CD4-positive, alpha-beta T cell treated with Interferon gamma for 1 hour (primary cell): ENCODE measurements at regions not wholly inside any gene's neighbourhood (a gene's known extent, or its start where the extent isn't known, plus 50 kb on each side); places are given as distances from the start of the nearest gene placed in this dataset.

Experiments
- DNase-seq: peaks from one replicate; pipeline ENCODE4 v3.0.0-alpha.2; 2020

- DNase-seq = no peak
These were observed 88.8 kb upstream of the PLEKHG7 start for GRCh38 chr12:92614001-92614400.

GRCh38 chr12:92612611-92613010, 90.2 kb upstream of the PLEKHG7 start:
- no peak for DNase-seq

- DNase-seq = no peak
These were observed 94.4 kb upstream of the PLEKHG7 start for GRCh38 chr12:92608151-92609091.

- DNase-seq = no peak
These were observed 95.8 kb upstream of the PLEKHG7 start for GRCh38 chr12:92606956-92607355.

- no peak for DNase-seq
These were observed 97.1 kb upstream of the PLEKHG7 start for GRCh38 chr12:92605621-92606170.

DNA sequence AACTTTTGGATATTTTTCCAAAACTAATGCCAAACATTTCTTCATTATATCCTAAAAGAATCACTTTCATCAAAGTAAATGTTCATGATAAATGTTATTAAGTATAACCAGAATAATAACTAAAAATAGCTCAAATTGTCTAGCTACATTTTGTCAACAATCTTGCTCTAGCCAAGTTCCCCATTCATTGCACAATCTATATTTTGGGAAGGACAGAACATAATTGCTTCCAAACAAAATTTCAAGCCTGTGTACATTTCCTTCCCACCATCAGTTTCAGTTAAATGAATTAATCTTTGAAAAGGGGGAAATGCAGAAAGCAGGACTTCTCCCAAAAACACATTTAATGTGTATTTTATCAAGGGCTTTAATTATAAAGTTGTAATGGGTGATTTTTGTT, 98.0 kb upstream of the PLEKHG7 start:
- no peak for DNase-seq

GRCh38 chr12:92603741-92604432, 98.9 kb upstream of the PLEKHG7 start:
- DNase-seq = no peak

- DNase-seq = no peak
These were observed 99.7 kb upstream of the PLEKHG7 start for GRCh38 chr12:92602930-92603623.

DNA sequence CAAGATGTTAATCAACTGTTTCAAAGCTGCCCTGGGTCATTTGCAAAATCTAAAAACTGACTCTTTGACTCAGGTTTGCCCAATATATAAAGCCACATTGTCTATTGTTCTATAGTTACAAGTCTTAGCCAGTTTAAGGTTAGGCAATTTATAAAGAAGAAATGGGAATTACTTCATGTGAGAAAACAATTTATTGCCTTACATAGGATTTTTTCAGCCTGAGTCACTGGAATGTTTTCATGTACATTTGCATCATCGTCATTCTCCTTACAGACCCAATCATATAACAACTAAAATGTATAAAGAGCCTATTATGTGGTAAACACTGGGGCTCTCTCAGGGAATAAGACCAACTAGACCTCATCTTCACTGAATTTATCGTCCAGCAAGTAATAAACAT, 100.3 kb upstream of the PLEKHG7 start:
- DNase-seq = no peak

DNA sequence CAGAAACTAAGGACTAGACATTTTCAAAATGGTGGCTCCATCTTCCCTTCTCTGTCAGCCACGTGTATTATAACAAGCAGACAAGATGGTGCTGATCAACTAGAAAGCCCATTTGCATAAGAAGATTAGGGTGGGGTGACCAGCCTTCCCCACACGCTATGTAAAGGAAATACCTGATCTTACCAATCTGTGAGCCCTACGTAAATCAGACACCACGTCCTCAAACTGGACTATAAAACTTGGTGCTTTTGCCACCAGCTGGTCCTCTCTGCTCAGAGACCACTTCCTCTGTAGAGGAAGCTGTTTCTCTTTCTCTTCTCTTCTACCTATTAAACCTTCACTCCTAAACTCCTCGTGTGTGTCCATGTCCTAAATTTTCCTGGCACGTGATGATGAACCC, 101.1 kb upstream of the PLEKHG7 start:
- DNase-seq = no peak

- DNase-seq = no peak
These were observed 101.6 kb upstream of the PLEKHG7 start for GRCh38 chr12:92601176-92601575.

GRCh38 chr12:92600052-92600451, 102.7 kb upstream of the PLEKHG7 start:
- DNase-seq = no peak

GRCh38 chr12:92597997-92598396, 104.8 kb upstream of the PLEKHG7 start:
- no peak for DNase-seq

DNA sequence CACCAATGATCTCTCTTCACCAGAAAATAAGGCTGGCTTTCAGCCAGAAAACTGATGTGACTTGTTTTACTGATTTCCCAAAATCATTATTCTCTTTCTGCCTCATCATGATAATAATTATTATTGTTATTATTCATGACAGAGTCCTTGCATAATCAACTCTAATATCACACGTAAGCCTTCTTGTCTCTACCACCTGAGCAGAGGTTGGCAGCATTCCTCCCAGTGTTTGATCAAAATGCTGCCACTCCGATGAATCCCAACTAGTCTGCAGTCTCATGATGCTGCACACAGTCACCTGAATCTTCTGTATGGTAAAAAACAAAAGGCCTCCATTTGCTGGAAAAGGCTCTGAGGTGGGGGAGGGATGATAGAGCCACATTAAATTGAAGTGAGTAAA, 105.7 kb upstream of the PLEKHG7 start:
- no peak for DNase-seq

GRCh38 chr12:92596383-92596782, 106.4 kb upstream of the PLEKHG7 start:
- DNase-seq = no peak

DNA sequence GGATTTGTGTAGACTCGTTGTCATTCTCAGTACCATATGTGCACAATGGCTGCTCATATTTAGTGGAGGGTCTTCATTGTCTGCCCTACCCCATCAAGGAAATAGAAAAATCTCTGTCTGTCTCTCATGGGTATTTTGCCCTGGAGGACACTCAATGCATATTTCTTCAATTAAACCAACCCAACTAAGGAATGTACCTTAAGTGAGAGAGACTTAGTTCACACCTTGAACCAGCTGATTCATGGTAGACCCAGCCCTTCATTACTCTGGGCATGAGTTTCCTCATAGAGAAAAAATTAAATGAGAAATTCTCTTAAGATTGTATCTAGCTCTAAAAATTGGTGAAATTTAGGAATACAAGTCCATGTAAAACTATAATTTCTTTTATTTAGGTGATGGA, 107.1 kb upstream of the PLEKHG7 start:
- DNase-seq = no peak

DNA sequence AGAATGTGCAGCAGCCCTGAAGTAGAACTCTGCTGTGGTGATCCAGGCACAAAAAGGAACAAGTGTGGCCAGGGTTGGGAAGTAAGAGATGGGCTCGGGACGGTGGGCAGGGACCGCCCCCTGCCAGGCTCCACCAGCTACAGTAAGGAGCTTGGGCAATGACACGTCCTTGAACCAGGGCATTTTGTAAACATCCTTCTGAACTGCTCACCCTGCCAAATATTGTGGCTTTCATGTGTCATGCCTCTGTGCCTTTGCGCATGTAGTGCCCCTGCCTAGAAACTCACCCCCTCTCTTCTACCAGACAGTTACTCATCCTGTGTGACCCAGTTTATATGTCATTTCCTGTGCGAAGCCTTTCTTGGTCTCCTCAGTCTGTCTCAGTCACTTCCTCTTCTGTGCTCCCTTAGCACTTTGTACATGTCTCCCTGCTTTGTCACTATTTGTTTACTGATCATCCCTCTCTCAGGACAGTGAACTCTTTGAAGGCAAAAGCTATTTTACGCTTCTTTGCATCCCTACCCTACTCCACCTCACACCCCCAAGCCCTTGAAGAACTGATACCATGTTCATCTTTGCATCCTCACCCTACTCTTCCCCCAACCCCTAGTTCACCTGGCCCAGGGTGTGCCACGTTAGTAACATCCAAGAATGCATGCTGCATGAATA, 108.9 kb upstream of the PLEKHG7 start:
- DNase-seq = peak; percentile 94

GRCh38 chr12:92585115-92585727, 117.6 kb upstream of the PLEKHG7 start:
- no peak for DNase-seq

DNA sequence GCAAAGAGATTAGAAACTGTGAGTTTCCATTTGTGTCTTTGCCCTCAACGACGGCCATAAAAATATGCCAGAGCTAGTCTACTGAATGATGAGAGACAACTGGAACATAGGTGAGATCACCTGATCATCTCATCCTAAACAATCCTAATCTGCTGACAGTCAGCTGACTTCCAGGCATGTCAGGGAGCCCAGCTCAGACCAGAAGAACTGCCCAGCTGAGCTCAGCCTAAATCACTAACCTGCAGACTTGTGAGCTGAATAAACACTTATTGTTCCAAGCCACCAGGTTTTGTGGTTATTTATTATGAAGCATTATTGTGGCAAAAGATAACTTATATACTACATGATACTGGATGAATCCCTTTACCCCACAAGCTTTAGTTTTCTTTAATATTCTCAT, 118.9 kb upstream of the PLEKHG7 start:
- DNase-seq = no peak

GRCh38 chr12:92582893-92583292, 119.9 kb upstream of the PLEKHG7 start:
- no peak for DNase-seq

GRCh38 chr12:92582475-92582874, 120.3 kb upstream of the PLEKHG7 start:
- no peak for DNase-seq

- DNase-seq = no peak
These were observed 121.2 kb upstream of the PLEKHG7 start for GRCh38 chr12:92581604-92582003.
